NOMO-1 (cell line): ENCODE measurements at regions not wholly inside any gene's neighbourhood (a gene's known extent, or its start where the extent isn't known, plus 50 kb on each side); places are given as distances from the start of the nearest gene placed in this dataset.

ENCODE experiments used
- DNase-seq, 2 experiments: peaks; one replicate each; lab custom pipeline; 2025; ENCODE audit not compliant: unreplicated experiment in 2 of 2; lab: John Stamatoyannopoulos, UW

DNA sequence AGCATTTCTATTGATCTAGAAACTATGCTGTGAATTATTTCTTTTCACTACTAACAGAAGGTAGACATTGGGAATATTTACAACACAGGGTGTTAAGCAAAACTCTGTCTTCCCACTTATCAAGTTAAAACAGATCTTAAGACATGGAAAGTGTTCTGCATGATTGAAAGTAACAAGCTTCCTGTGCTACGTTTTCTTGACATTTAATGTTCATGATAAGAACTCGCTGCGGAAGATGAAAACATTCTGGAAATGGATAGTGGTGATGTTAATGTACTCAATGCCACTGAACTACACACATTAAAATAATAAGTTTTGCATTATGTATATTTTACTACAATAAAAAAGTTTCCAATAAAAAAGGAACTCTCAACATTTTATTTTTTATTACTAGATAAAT lies 74.4 kb upstream of the SCN7A start:
- no peak for DNase-seq

DNA sequence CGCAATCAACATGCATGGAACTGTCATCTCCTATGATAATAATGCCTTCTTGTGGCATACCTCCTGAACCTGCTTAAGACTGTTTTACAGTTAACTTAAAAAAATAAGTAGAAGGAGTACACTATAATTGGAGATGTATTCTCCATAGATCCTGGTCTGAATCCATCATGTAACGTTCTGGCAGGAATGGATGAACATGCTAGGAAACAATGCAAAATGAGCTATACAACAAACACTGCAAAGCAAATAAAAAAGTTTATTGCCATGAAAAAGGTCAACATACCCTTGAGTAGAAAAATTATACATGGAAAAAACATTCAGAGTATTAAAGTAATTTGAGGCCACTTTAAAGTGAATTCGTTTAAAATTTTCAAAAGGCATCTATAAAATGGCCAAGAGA lies 71.5 kb upstream of the SCN7A start:
- DNase-seq: no peak

GRCh38 chr2:166563894-166564293 lies 69.8 kb upstream of the SCN7A start:
- DNase-seq: no peak

DNA sequence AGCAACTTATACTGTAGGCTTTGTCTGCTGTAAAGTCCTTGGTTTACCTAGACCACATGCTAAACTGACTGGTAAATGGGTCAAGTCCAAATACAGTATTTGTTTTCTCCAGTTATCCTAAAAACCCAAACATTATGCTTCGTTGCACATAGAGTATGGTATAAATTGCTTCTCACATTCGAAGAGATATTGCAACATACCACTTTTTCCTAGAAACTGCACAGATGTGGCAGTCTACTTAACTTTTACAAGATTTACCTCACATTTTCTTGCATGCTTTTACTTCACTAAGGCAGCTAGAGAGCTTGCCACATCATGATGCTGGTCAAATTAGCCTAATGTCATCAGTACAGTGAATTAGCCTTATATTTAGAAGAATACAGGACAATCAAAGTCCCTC lies 66.0 kb upstream of the SCN7A start:
- no peak for DNase-seq

- no peak for DNase-seq
Measured at GRCh38 chr2:166550923-166551322, 56.9 kb upstream of the SCN7A start.

- no peak for DNase-seq
Measured at GRCh38 chr2:166545473-166545872, 51.4 kb upstream of the SCN7A start.
